Hepatocyte (in vitro differentiated cells): ENCODE measurements at regions not wholly inside any gene's neighbourhood (a gene's known extent, or its start where the extent isn't known, plus 50 kb on each side); places are given as distances from the start of the nearest gene placed in this dataset.

ENCODE experiments used
- CTCF ChIP-seq: fragments of 200-600 bp; sonication (generic); IDR thresholded peaks from 2 replicates; pipeline ENCODE4 v1.5.1; 2016; ENCODE audit warnings: antibody characterized with exemption, mild to moderate bottlenecking; ENCODE audit not compliant: poor library complexity
- EZH2 ChIP-seq: fragments of 200-600 bp; sonication (generic); IDR thresholded peaks from 2 replicates; pipeline ENCODE4 v1.6.1; 2016; ENCODE audit warnings: antibody characterized with exemption, mild to moderate bottlenecking, borderline replicate concordance
- EZH2phosphoT487 ChIP-seq: fragments of 200-600 bp; sonication (generic); IDR thresholded peaks from one replicate; pipeline ENCODE4 v1.6.1; 2018; ENCODE audit warnings: antibody characterized with exemption, mild to moderate bottlenecking, low read depth, moderate library complexity; ENCODE audit not compliant: unreplicated experiment, severe bottlenecking

- TF ChIP-seq EZH2 (no peak), CTCF (no peak), EZH2phosphoT487 (no peak)
Measured at GRCh38 chr1:56356376-56356990, 222.9 kb downstream of the PLPP3 start.
